ENCODE measurements at regions not wholly inside any gene's neighbourhood (a gene's known extent, or its start where the extent isn't known, plus 50 kb on each side); places are given as distances from the start of the nearest gene placed in this dataset.
"Not testable (repeated sequence)": the region's sequence is repeated elsewhere in the genome, so short reads cannot be mapped to it uniquely, and the experiment has no call there.

GRCh38 chr16:26665166-26665939, 401.4 kb upstream of the C16orf82 start:
- DNase-seq = no peak

GRCh38 chr16:26666486-26666885, 400.2 kb upstream of the C16orf82 start:
- DNase-seq = no peak

DNA sequence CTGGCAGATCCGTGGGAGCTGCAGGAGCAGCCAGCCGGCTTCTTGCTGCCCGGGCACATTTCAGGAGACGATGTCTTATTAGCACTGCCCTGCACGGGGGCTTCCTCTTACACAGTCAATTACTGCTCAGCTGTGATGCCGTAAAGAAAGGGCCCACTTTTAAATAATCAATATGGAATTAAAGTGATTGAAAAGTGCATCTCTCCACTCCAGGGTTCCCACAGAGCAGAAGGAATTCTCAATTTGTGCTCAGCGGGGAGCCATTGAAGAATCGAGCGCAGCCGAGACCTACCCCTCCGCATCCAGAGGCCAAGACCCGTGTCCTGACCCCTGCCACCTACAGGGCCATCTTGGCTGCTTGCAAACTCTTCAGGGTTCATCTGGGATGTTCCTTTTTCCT, 399.4 kb upstream of the C16orf82 start:
- no peak for DNase-seq

DNA sequence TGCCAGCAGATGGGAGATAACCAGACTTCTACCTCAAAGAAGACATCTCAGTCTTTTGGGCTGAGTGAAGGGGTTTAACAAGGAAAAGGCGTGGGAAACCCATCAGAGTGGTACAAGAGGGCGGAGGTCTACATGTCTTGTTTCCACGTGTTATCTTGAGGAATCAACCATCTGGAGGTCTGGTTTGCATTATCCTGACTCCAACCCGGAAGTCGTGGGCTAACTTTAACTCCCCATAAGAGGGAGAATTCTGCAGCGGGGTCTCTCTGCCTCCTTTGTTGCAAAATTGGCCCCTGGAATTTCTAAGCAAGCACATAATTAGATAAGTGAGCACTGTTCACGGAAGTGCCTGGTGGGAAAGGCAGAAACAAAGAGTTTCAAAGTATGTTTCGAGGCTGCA, 398.7 kb upstream of the C16orf82 start:
- DNase-seq = no peak

- DNase-seq = no peak
These were observed 394.5 kb upstream of the C16orf82 start for GRCh38 chr16:26672206-26672605.

GRCh38 chr16:26673011-26673410, 393.7 kb upstream of the C16orf82 start:
- no peak for DNase-seq

GRCh38 chr16:26680671-26681070, 386.1 kb upstream of the C16orf82 start:
- DNase-seq = no peak

DNA sequence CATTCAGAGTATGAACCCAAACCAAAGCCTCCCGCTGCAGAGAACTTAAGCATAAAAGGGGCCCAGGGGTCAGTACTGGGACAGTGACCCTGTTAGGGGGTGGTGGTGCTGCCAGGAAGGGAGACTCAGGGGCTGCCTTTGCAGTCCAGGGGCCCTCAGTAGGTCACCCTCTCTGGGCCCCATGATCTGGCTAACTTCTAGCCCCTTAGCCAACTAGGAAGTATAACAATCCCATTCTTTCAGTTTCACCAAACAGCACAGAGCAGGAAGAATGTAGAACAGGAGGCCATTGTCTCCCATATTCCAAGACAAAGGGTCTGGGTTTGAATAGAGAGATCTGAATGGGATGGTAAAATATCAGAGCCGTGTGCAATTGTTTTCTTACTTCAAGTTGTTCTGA, 378.6 kb upstream of the C16orf82 start:
- no peak for DNase-seq

GRCh38 chr16:26688699-26689098, 378.0 kb upstream of the C16orf82 start:
- no peak for DNase-seq

DNA sequence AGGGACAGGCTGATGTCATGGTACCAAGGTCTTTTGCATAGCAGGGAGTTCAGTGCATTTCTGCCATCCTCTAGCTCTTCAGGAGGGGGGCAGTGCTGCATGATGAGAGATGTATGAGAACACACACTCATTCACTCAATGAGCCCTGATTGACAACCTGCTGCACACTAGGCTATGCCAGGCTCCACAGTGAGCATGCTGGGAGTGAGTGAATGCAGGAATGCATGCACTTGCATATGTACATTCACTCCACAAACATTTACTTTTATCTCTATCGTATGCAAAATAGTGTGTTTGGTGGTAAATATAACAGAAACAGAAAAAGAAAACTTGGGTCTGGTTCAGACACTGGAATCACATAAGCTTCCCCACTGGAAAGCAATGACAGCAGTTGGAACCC, 374.1 kb upstream of the C16orf82 start:
- no peak for DNase-seq

GRCh38 chr16:26697807-26698206, 368.9 kb upstream of the C16orf82 start:
- DNase-seq = no peak

GRCh38 chr16:26700250-26700649, 366.5 kb upstream of the C16orf82 start:
- DNase-seq = no peak

DNA sequence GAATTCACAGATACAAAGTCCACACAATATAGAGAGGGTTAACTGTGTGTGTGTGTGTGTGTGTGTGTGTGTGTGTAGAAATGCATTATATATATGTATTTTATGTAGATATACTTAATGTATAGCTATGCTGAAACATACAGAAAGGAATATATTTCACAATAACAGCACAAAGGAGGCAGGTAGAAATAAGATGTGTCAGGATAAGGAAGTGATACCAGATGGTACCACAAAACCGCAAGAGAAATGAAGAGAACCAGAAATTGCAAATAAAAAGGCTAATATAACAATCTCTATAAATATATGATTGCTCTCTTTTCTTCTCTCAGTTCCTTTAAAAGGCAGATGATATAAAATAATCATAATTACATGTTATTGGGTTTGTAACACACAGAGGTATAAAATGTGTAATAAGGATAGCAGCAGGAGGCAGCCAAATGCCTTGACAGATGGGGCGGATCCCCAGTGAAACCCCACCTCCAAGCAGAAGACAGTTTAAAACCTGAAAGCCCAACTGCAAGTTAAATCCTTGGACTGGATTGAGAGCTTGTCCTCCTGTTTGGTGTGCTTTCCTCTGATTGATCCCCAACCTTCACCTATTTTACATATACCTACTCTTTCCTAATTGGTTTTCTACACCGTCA, 365.4 kb upstream of the C16orf82 start:
- DNase-seq = no peak

DNA sequence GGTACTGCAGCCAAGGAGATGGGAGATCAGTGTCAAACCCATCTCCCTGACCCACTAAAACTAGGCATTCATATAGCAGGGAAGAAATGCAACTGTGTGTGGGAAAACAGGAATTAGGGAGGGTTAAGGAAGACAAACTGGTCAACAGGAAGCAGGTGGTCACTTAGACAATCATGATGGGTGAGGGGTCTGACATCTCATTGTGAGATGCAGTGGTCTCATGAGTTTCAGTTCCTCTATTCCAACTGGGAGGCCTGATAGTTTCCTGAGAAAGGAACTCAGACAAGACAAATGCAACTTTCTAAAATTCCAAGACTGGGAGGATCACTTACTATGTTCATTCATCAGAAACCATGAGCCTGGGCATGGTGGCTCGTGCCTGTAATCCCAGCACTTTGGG, 361.4 kb upstream of the C16orf82 start:
- no peak for DNase-seq

DNA sequence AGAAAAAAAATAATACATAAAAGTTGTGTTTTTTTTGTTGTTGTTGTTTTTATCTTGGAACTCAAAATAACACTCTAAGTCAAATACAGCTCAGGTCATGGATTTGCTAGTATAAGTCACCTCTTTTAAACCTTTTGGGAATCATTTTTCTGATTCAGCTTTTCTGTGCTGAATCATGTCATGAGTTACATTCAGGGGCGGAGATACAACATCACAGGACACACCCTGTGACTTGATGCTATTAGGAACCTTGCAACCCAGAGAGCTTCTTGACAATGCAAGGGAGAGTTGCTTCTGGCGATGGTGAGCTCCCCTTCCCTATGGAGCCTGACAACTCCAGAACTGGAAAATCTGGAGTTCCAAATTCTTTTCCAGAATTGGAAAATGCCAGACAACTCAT, 358.3 kb upstream of the C16orf82 start:
- no peak for DNase-seq

- DNase-seq = no peak
These were observed 357.6 kb upstream of the C16orf82 start for GRCh38 chr16:26709175-26709574.

- DNase-seq = no peak
These were observed 357.0 kb upstream of the C16orf82 start for GRCh38 chr16:26709754-26710153.

GRCh38 chr16:26710450-26710849, 356.3 kb upstream of the C16orf82 start:
- no peak for DNase-seq

GRCh38 chr16:26712876-26713275, 353.9 kb upstream of the C16orf82 start:
- no peak for DNase-seq

DNA sequence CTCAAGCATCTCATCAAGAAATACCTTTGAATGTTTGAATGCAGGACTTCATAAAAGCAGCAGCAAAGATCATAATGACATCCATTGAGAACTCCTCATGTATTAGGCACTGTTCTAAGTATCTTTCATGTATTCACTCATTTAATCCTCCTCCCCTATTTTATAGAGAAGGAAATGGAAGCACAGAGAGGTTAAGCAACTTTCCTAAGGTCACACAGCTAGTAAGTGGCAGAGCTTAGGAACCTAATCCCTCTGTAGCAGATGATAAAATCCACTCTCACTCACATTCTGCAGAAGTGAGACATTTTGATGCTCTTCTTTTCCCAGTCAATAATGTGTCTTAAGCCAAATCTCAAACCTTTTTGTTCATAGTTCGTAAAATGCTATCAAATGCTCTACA, 350.8 kb upstream of the C16orf82 start:
- DNase-seq = no peak

GRCh38 chr16:26717826-26718225, 348.9 kb upstream of the C16orf82 start:
- no peak for DNase-seq

- no peak for DNase-seq
These were observed 345.4 kb upstream of the C16orf82 start for GRCh38 chr16:26721290-26721689.

DNA sequence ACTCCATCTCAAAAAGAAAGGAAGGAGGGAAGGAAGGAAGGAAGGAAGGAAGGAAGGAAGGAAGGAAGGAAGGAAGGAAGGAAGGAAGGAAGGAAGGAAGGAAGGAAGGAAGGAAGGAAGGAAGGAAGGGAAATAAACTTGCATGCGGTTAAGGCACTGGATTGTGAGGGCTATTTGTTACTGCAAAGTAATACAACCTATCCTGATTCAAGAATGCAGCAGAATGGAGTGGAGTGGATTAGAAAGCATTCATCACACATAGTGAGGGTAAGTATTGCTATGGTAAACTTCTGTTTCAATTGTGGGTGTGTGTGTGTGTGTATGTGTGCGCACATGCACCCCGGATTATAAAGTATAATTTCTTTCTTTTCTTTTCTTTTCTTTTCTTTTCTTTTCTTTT, 344.8 kb upstream of the C16orf82 start:
- not testable (repeated sequence) for DNase-seq

DNA sequence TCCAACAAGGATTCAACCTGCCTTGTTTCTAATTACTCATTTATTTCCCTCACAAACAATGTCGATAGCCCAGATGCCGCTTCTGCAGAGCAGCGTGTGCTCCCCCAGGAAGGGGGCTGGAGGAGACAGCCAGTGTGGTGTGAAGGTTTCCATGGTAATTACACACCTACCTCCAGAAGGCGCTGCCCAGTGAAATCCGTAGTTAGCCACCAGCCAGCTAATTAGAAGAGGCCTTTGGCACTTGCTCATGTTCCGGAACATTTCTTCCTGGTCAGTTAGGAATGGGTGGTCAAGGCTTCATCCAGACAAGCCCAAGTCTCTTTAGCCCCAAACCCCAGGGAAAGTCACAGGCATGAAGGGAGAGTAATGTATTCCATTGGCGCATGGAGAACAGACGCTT, 342.5 kb upstream of the C16orf82 start:
- DNase-seq = no peak

GRCh38 chr16:26727848-26728247, 338.9 kb upstream of the C16orf82 start:
- no peak for DNase-seq
